NT2/D1 (cell line): ENCODE measurements at regions not wholly inside any gene's neighbourhood (a gene's known extent, or its start where the extent isn't known, plus 50 kb on each side); places are given as distances from the start of the nearest gene placed in this dataset.

Source experiments
- SUZ12 ChIP-seq: IDR thresholded peaks from 2 replicates; pipeline ENCODE4 v1.6.1; 2011; ENCODE audit not compliant: insufficient read length, insufficient read depth; ENCODE audit errors: extremely low read depth
- ZNF274 ChIP-seq: IDR thresholded peaks from 2 replicates; pipeline ENCODE4 v1.6.1; 2011; ENCODE audit warnings: mild to moderate bottlenecking, low read depth, low read length

- TF ChIP-seq ZNF274: no peak
- TF ChIP-seq SUZ12: no peak
Measured at GRCh38 chr1:164101802-164102201, 457.2 kb upstream of the PBX1 start.
